GM18511 (cell line): ENCODE measurements at regions not wholly inside any gene's neighbourhood (a gene's known extent, or its start where the extent isn't known, plus 50 kb on each side); places are given as distances from the start of the nearest gene placed in this dataset.
"Not testable (repeated sequence)": the region's sequence is repeated elsewhere in the genome, so short reads cannot be mapped to it uniquely, and the experiment has no call there.

ENCODE experiments used
- ATAC-seq: cut with Tn5 transposase; IDR thresholded peaks from one replicate; pipeline ENCODE4 v1.9.1; 2021; ENCODE audit warnings: mild to moderate bottlenecking, moderate library complexity; ENCODE audit not compliant: unreplicated experiment

DNA sequence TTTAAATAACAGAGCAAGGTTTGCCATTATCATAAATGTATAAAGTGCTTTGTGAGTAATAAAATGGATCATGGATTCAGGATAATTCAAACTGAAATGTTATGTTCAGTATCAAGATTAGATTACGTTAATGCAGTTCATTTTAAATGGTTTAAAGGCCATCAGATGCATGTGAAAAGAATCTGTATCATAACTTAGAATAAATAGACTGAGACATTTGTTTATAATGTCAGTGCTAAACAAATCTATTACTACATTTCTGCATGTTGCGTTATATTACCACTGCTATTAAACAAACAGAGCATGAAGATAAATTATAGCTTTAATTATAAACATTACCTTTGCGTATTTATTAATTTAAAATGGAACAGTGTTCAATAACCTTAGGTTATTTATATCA, 160.2 kb downstream of the TOX3 start:
- ATAC-seq: no peak

DNA sequence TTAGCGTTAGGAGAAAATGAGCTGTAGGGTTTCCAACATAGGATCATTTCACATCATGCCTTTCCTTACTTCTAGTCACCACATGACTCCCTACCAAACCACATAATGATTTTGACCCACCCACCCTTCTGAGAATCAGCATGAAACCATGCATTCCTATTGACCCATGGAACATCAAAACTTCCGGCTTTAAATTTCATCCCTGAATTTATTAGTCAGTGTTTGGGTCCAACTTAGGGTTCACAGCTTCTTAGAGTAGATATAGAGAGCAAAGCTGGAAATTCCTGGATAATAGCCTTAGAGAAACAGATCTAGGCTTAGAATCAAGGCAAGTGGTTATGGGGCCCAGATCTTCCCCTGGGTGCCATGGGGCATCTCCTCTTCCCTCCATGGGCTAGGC, 162.6 kb downstream of the TOX3 start:
- no peak for ATAC-seq

DNA sequence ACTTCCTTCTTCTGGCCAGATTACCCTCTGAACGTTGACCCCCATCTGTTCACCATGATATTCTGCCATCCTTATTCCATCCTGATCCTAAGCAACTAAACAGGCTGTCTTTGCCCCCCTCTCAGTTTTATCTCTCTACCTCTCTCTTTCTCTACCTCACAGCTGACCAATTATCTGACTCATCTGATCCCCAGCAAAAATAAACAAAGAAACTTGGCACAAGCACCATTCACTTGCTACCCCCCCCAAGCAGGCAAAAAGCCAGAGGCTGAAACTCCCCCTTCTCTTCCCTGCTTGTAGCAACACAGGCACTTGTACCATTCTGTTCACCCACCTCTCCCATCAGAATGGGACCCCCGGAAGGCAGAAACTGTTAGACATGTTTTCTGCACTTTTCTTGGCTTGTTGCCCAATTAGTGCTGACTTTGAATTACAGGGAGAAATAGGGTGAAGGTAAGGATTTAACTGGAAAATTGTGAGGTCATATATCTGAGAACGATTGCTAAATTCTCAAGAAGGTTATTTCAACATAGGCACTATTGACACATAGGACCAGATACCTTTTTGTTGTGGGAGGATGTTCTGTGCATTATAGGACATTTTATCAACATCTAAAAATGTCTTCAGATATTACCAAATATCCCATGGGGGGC, 163.2 kb downstream of the TOX3 start:
- no peak for ATAC-seq

DNA sequence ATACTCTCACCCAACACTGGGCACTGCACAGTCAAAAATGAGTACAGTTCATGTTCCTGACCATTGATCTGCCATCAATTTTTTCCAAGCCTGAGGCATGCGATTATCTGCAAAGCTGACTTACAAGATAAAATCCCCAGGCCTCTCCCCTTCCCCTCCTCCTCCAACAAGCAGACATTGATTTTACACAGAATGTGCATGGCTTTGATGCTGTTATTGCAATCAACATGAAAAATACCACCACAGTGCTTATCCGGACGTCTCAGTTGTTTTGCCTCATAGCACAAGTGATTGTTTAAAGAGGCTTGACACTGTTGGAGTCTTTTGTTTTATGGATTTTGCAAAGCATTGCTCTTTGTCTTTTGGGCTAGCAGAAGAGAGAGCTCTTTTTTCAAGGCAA, 163.8 kb downstream of the TOX3 start:
- no peak for ATAC-seq

DNA sequence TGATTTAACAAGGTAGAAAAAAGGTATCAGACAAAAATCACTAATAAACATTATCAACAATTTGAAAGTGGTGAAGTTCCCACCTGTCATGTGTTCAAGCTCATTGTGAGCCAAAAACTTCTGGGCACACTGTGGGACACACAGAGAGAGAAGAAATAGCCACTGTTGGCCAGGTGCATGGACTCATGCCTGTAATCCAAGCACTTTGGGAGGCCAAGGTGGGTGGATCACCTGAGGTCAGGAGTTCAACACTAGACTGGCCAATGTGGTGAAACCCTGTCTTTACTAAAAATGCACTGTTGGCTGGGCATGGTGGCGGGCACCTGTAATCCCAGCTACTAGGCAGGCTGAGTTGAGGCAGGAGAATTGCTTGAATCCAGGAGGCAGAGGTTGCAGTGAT, 167.4 kb downstream of the TOX3 start:
- no peak for ATAC-seq

DNA sequence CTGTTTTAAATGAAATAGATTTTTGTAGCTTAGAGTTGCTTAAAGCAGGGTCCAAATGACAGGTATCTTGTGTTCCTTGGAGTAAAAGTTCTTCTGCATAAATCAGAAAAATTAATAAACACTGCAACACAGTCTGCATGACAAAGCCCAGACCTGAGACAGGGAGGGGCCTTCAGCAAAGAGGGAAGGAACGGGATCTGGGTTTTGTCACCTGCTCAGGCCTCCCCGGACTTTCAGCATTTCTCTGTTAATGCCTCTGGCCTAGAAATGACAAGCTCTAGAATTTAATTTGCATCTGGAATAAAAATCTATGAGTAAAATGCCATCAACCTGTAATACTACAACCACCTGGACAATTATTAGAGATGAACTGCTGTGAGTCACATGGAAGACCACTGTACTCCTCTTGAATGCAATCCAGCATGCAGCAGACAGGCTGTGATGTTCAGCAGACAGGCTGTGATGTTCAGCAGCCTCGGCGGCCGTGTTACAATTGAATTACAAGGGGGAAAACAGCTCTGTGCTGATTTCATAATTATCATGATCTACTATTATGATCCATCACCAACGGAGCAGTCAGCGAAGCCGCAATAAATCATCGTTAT, 170.2 kb downstream of the TOX3 start:
- no peak for ATAC-seq

DNA sequence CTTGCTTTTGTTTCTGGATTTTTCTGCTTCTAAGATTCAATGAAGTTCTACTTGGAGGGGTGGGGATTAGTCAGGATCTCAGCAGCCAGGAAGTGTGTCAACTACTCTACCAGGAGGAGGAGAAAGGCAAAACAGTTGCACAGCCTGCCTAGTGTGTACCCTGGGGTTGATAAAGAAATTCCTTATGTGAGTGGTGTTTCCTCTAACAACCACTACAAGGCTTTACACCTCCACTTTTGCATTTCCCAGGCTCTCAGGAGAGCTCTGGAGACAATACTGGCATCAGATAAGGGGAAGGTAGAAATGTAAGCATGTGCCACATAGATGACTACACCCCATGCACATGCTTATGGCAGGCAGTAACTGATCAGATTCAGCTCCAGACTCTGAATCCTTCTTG, 174.6 kb downstream of the TOX3 start:
- no peak for ATAC-seq

DNA sequence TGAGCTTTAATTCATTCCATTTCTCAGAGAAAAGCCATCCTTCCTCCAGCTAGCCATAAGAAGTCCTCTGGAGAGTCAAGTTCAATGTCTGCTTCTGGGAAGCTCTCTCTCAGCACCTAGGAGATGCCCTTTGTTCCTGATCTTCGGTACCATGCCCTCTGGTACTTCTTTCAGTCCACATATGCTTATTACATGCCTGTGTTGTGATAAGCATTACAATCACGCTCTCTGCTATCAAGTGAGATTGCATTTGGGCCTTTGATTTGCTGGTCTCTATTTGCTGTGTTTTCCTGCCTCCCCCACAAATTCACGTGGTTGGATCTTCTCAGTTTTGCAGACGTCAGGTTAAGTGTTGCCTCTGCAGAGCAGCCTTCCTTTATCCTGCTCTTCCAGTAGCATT, 178.1 kb downstream of the TOX3 start:
- no peak for ATAC-seq

DNA sequence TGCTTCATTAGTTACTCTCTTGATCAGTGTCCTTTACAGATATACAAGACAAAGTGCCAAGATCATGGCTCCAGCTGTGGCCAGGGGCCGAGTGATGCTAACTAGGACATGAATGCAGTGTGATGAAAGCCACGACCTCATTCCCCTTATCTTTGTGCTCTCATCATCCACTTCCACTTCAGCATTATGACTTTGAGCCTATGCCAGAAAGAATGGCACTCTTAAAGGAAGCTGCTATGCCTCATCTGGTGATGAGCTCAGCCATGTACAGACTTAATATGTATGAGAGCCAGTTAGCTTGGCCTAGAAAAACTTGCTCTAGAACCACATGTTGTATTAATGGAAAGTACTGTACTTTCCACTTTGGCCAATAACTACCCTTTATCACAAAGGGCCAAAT, 179.1 kb downstream of the TOX3 start:
- ATAC-seq: no peak

DNA sequence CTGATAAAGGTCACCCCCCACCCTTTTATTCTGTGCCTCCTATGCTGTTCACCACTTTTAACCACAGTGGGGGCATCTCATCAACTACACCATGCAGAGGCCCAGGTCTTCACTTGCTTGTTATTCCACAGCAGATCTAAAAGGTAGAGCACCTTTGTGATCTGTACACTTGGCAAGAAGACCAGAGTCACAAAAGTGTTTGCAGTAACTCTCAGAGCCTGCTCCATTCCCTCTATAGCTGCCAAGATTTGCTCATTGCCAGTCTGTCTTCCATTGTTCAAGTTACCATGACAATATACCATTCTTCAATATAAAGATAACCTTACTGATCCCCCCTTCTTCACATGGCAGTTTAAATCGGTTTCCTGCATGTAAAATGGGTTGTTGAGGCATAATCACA, 180.0 kb downstream of the TOX3 start:
- ATAC-seq: no peak

DNA sequence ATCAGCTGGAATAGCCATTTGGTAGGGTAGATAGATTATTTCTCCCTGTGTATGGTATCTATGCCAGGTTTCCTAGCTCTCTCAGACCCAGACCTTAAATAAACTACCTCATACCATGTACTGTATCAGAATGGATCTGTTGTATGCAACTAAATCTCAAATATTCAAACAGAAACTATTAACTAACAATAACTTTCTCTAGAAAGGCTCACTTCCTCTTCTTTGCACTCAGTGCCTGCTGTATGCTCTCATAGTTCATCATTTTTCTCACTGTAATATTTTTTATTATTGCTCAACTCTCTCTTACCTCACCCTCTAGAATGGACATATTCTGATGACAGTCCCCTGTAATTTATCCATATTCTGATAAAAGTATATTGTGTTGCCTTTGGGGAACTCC, 182.4 kb downstream of the TOX3 start:
- ATAC-seq: peak; percentile 72

DNA sequence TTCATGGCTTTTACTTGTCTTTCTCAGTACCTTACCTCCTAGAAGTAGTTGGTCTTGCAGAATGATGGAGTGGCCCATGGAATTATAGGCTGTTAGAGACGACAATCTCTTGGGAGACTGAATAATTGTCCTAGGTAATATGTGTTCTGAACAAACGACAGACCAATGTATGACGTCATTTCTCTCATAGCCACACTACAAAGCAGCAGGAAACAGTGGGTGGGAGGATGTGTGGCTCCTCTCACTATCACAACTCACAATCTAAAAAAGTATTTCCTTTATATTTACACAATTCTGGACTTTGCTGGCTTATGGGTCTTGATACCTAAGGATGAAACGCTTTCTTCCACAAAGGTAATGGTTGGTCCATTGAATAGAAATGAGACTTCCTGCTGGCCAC, 183.9 kb downstream of the TOX3 start:
- ATAC-seq: no peak

DNA sequence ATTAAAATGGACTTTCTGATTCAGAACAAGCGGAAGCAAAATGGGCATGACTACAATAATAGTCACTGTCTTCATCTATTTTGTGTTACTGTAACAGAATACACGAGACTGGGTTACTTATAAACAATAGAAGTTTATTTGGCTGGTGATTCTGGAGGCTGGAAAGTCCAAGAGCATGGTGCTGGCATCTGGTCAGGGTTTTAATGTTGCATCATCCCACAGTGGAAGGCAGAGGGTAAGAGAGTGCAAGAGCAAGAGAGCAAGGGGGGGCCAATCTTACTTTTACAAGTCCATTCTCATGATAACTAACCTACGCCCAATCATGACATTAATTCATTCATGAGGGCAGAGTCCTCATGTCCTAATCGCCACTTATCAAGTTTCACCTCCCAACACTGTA, 189.2 kb downstream of the TOX3 start:
- ATAC-seq: no peak

DNA sequence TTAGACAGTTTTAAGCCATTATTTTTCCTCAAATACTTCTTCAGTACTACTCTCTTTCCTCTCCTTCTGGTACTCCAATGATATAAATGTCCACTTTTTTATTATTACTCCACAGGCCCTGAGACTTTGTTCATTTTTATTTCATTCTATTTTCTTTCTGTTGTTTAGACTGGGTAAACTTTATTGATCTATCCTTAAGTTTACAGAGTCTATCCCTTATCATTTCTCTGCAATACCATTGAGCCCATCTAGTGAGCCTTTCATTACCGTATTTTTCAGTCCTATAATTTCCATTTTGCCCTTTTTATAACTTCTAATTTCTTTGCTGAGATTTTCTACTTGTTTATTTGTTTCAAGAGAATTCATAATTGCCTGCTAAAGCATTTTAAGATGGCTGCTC, 193.7 kb downstream of the TOX3 start:
- no peak for ATAC-seq

DNA sequence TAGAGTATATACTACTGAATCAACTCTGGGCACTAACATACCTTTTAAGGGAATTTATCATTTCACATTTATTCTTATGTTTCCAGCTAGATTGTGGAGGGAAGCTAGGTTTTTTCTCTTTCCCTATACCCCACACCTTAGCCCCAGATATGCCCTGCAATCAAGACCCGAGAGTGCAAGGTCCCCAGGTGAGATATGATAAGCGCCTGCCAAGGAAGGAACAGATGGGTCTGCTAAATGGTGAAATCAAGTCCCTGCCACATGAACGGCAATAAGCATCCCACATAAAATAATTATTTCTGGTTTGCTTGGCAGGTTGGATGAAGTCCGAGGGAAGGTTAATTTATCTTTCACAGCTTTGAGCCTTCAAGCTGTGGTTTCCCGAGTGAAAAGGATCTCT, 195.5 kb downstream of the TOX3 start:
- ATAC-seq: no peak

DNA sequence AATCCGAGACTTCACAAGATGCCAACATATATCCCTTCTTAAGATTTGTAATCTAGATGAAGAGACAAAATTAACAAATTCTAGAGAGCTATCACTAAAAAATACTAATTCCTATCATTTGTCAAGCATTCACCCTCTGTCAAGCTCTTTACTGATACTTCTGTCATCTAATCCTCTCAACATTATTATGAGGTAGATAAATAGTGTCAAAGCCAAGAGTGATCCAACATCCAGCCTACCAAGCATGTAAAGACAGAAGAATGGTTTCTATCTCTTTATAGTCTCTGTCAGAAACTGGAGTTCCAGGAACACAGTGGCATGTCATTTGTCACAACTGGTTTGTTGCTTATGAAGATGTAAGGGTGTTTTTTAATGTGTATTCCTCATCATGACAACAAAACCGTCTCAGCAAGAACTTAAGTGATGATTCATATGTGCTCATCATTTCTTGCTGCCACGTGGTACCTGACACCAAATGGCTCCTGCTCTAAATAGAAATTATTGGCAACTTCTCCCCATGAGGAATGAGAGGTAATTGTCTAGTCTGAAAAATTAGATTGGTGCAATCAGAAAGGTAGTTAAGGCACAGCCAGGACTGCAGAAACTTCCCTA, 196.8 kb downstream of the TOX3 start:
- no peak for ATAC-seq

DNA sequence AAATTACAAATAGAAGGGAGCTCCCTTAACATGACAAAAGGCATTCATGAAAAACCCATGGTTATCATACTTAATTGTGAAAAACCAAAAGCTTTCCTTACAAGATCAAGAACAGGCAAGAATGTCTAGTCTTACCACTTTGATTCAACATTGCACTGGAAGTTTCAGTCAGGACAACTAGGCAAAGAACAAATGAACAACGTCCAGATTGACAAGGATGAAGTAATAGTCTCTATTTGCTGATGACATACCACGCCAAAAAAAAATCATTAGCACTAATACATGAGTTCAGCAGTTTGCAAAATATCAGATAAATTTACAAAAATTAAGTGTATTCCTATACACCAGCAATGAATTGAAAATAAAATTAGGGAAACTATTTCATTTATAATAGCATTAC, 200.2 kb downstream of the TOX3 start:
- no peak for ATAC-seq

DNA sequence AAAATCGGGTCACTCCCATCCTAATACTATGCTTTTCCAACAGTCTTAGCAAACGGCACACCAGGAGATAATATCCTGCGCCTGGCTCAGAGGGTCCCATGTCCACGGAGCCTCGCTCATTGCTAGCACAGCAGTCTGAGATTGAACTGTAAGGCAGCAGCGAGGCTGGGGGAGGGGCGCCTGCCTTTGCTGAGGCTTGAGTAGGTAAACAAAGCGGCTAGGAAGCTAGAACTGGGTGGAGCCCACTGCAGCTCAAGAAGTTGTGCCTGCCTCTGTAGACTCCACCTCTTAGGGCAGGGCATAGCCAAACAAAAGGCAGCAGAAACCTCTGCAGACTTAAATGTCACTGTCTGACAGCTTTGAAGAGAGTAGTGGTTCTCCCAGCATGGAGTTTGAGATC, 213.3 kb downstream of the TOX3 start:
- ATAC-seq: not testable (repeated sequence)

DNA sequence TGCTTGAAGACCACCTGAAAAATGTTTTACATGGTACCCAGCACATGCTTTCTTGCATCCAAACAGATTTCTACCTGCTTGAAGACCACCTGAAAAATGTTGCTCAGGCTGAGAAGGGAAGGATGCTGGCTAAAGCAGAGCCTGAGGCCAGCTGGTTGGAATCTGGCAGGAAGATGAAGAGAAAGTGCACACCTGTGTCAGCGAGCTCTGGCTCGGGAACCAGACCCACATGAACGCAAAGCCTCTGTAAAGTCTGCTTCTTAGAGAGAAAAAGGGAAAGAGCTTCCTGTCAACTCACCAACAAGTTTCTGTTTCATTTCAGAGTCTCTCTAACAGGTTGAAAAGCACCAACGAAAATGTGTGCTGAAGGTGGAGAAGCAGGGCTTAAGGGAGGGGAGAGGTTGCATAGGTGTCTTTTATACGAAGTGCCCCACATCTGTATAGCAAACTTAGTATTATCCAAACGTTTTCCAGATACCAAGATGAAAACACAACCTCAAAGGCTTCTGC, 226.0 kb downstream of the TOX3 start:
- ATAC-seq: no peak

DNA sequence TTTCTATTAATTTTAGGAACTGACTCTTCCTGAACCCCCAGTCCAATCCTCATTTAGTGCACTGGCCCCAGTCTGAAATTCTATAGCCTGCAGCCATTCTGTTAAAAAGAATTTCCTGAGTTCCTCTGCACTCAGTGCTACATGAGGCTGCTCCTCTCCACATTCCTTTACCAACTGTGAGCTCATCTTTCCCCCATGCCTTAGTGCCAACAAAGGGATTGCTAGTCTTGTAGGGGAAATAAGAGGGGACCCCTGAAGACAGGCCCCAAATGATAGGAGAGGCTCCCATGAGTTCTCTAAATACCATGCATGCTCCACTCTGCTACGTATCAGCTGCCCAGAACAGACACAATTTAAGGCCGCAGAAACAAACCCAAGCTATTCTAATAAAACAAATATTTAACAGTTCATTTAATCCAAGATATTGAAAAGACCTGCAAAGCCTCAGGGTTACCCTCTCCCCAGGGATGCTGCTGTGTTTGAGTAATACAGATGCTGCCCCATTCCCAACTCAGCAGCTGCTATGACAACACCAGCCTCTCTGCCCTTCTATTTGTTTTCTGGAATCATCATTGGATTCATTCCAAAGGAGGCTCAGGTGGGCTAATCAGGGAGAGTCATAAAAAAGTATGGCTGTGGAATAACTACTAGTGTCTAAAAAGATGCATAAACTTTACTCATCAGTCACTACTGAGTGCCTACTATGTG, 228.5 kb downstream of the TOX3 start:
- ATAC-seq: no peak

DNA sequence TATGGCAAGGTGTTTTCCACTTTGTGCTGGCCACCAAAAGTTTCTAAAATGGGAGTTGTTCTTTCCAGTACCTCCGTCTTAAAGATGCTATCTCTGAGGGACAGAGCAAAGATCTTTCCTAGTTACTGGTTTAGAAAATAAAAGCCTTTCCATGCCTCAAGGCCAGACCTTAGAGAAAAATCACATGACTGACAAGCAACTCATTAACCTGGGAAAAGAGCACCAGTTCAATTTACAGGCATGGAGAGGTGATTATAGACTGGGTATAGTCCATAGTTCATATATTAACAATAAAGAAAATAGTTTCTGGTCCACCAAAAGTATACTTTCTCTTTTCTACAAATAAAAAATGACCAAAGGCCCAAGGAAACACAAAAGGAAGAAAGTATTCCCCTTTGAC, 230.7 kb downstream of the TOX3 start:
- ATAC-seq: no peak

DNA sequence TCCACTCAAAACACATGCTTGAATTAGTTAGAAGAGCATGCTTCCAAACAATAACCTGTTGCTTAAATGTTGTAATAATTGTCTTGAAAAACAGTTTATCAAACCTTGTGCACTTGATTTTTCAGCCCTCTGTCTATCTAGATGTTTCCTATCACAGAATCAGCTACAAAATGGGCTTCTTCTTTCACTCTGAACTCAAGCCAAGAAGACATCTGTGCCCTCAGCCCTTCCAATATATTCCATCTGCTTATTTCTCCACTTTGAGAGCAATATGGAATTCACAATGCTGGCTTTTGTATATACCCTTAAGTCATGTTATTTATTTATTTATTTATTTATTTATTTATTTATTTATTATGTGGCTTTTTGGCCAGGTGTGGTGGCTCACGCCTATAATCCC, 234.2 kb downstream of the TOX3 start:
- ATAC-seq: no peak
